ENCODE measurements at regions not wholly inside any gene's neighbourhood (a gene's known extent, or its start where the extent isn't known, plus 50 kb on each side); places are given as distances from the start of the nearest gene placed in this dataset.

- no peak for DNase-seq
These were observed 55.6 kb upstream of the JDP2 start for GRCh38 chr14:75372260-75372659.

- DNase-seq = no peak
These were observed 54.7 kb upstream of the JDP2 start for GRCh38 chr14:75373133-75373532.

GRCh38 chr14:75373616-75374015, 54.2 kb upstream of the JDP2 start:
- no peak for DNase-seq

- no peak for DNase-seq
These were observed 52.9 kb upstream of the JDP2 start for GRCh38 chr14:75374911-75375310.

- no peak for DNase-seq
These were observed 51.8 kb upstream of the JDP2 start for GRCh38 chr14:75375983-75376382.
